DND-41 (cell line): ENCODE measurements at regions not wholly inside any gene's neighbourhood (a gene's known extent, or its start where the extent isn't known, plus 50 kb on each side); places are given as distances from the start of the nearest gene placed in this dataset.

Source experiments
- CTCF ChIP-seq: IDR thresholded peaks from 2 replicates; pipeline ENCODE4 v1.5.1; 2012; ENCODE audit warnings: borderline replicate concordance, low read length, moderate library complexity, mild to moderate bottlenecking; ENCODE audit not compliant: poor library complexity, severe bottlenecking; ENCODE audit errors: extremely low read depth
- EZH2 ChIP-seq: IDR thresholded peaks from 3 replicates; pipeline ENCODE4 v1.6.1; 2012; ENCODE audit warnings: borderline replicate concordance, low read depth, mild to moderate bottlenecking, moderate library complexity, low read length, inconsistent platforms; ENCODE audit not compliant: severe bottlenecking

DNA sequence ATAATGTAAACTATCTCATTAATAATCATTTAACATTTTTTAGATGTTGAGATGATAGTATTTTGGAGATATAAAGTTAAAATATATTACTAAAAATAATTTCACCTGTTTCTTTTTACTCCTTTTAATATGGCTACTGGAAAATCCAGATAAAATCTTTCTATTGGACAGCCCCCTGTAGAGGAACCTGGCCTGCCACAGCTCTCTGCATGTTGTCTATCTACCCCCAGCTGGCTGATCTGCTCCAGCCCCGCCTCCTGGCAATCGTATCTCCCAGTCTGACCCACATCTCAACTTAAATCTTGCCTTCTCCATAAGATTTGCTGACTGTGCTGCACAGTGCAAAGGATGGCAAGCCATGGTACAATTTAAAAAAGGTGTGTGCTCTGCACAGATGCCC is 182.8 kb downstream of the SIPA1L2 start:
- TF ChIP-seq CTCF (no peak), EZH2 (no peak)
